AG04450 (cell line): ENCODE measurements at regions not wholly inside any gene's neighbourhood (a gene's known extent, or its start where the extent isn't known, plus 50 kb on each side); places are given as distances from the start of the nearest gene placed in this dataset.

Source experiments
- CTCF ChIA-PET: fragments of 300-600, 350-600 bp; formaldehyde crosslinking; extraction: SDS; loops from one replicate; lab custom pipeline; 2022; ENCODE audit warnings: antibody characterized with exemption, inconsistent platforms; lab: Charles Lee
- POLR2A ChIA-PET: fragments of 350-600 bp; formaldehyde crosslinking; extraction: SDS; loops from one replicate; lab custom pipeline; 2021; ENCODE audit warnings: antibody characterized with exemption, inconsistent platforms; lab: Yijun Ruan, JAX
- DNase-seq: peaks from one replicate; pipeline ENCODE4 v3.0.0-alpha.2; 2011; ENCODE audit warnings: low read depth, low spot score
- H3K27ac ChIP-seq: one replicate; pipeline ENCODE4 v1.5.1; 2012; ENCODE audit warnings: low read depth, low read length, control low read depth
- H3K27me3 ChIP-seq: one replicate; pipeline ENCODE4 v1.6.0; 2012; ENCODE audit warnings: low read length; ENCODE audit not compliant: control insufficient read depth, insufficient read depth
- H3K4me3 ChIP-seq: 2 replicates; pipeline ENCODE4 v1.5.1; 2011; ENCODE audit warnings: mild to moderate bottlenecking, low read depth, low read length, control low read depth
- H3K9me3 ChIP-seq: 2 replicates; pipeline ENCODE4 v1.5.1; 2012; ENCODE audit warnings: low read length; ENCODE audit not compliant: control insufficient read depth, insufficient read depth
- TF ChIP-seq, protein P1 (sequence below): IDR thresholded peaks from 2 replicates; pipeline ENCODE4 v1.5.1; 2011; ENCODE audit warnings: low read depth, low read length, control low read depth, inconsistent platforms

DNA sequence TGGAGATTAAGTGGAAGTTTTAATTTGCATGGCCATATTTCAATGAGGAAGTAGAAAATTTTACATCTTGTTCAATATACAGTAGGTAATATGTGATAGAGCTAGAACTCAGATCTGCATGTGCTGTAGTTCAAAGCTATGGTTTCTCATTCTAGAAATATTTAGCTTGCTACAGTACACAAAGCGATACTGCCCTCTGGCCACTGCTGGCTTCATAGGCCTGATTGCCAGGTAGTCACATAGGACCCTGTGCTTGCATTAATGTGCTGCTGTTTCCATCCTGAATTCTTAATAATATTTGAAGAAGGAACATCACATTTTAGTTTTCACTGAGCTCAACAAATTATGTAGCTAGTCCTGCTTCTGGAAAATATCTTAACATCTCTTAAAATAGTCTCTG is 87.0 kb downstream of the PLSCR2 start:
- ChIA-PET CTCF (interaction anchor here (0.6 to 2.2 kb wide), 13 partner anchors 11 to 323 kb away, joined by 3 to 28 read pairs (median 3); no protein-coding TSS in a partner anchor), POLR2A (no interaction called here)
- Histone ChIP-seq H3K9me3 (no peaks in the 10 kb centered on the region), H3K27me3 (no peaks in the 10 kb centered on the region), H3K27ac (no peak overlapping the region), H3K4me3 (no peak overlapping the region)
- DNase-seq: no peak
- TF ChIP-seq, protein P1, sequence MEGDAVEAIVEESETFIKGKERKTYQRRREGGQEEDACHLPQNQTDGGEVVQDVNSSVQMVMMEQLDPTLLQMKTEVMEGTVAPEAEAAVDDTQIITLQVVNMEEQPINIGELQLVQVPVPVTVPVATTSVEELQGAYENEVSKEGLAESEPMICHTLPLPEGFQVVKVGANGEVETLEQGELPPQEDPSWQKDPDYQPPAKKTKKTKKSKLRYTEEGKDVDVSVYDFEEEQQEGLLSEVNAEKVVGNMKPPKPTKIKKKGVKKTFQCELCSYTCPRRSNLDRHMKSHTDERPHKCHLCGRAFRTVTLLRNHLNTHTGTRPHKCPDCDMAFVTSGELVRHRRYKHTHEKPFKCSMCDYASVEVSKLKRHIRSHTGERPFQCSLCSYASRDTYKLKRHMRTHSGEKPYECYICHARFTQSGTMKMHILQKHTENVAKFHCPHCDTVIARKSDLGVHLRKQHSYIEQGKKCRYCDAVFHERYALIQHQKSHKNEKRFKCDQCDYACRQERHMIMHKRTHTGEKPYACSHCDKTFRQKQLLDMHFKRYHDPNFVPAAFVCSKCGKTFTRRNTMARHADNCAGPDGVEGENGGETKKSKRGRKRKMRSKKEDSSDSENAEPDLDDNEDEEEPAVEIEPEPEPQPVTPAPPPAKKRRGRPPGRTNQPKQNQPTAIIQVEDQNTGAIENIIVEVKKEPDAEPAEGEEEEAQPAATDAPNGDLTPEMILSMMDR: peak; percentile 45

DNA sequence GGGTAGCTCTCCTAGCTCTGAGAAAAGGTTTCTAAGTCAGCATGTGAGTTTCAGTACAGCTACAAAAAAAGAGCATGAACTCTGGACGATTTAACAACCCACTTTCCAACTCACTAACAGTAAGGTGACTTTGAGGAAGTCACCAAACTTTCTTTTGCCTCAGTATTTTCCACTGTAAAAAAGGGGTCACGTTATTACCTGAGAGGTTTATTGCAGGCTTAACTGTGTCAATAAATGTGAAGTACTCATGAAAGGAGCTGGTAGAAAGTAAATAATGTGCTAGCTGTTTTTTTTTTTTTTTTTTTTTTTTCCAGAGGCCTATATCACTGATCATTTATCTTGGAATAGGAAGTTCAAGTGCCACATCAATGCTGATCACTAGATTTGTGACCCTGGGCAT is 89.3 kb downstream of the PLSCR2 start:
- ChIA-PET CTCF (no interaction called here), POLR2A (no interaction called here)
- TF ChIP-seq, protein P1: no peak
- H3K9me3 ChIP-seq: no peaks in the 10 kb centered on the region
- H3K4me3 ChIP-seq: no peak overlapping the region
- no peak for DNase-seq
- no peak overlapping the region for H3K27ac ChIP-seq
- no peaks in the 10 kb centered on the region for H3K27me3 ChIP-seq

DNA sequence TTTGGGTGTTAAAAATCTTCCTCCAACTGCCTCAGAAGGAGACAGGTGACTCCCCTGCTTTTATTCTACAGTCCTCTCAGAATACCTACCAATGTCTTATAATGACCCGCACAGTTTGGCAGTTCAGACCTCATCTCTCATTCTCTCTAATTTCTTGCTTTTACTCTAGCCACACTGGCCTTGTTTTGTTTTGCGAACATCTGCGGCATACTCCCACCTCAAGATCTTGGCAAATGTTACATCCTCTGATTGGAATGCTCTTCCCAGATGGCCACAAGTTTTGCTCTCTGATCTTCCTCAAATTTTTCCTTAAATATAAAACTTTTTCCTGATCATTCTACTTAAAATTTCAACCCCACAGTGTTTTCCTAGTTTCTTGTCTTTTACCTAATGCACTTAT is 94.1 kb downstream of the PLSCR2 start:
- no peaks in the 10 kb centered on the region for H3K9me3 ChIP-seq
- ChIA-PET POLR2A (no interaction called here), CTCF (interaction anchor here (1.7 kb wide), 1 partner anchor 48 kb away, joined by 4 read pairs; no protein-coding TSS in a partner anchor)
- H3K4me3 ChIP-seq: no peak overlapping the region
- TF ChIP-seq, protein P1: no peak
- no peak overlapping the region for H3K27ac ChIP-seq
- peak; percentile 13 for DNase-seq
- H3K27me3 ChIP-seq: no peaks in the 10 kb centered on the region

DNA sequence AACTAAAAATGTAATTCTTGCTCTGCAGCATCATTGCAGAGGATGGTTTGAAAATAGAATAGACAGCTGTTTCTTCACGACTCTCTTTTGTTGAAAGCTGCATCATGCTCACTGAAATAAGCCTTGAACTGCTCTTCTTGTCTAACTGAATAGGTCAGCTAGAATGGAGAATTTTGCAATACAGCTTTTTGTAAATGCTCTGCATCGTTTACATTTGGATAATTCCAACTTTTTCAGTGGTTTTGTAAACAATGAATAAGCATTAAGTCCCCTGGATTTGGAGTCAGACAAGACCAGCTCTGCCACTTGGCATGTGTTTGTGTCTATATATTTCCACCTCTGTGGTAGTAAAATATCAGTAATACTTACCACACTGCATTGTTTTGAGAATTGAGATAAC is 95.2 kb downstream of the PLSCR2 start:
- ChIA-PET POLR2A (interaction anchor here (1.5 kb wide), 1 partner anchor 16 kb away, joined by 8 read pairs; no protein-coding TSS in a partner anchor), CTCF (interaction anchor here (0.6 to 3.3 kb wide), 5 partner anchors 13 to 204 kb away, joined by 3 to 17 read pairs (median 4); no protein-coding TSS in a partner anchor)
- Histone ChIP-seq H3K27ac (no peak overlapping the region), H3K27me3 (no peaks in the 10 kb centered on the region), H3K9me3 (no peaks in the 10 kb centered on the region), H3K4me3 (no peak overlapping the region)
- peak; percentile 46 for DNase-seq
- TF ChIP-seq, protein P1: no peak

DNA sequence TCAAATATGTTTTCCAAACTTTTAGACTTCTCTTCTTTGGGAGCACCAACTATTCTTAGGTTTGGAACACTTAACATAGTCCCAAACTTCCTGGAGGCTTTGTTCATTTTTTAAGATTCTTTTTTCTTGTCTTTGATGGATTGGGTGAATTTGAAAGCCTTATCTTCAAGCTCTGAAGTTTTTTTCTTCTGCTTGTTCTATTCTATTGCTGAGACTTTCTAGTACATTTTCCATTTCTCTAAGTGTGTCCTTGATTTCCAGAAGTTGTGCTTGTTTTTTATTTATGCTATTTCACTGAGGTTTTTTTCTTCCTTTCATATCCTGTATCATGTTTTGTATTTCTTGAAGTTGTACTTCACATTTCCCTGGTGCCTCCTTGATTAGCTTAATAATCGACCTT is 97.5 kb downstream of the PLSCR2 start:
- Histone ChIP-seq H3K27ac (no peak overlapping the region), H3K27me3 (no peaks in the 10 kb centered on the region), H3K4me3 (no peak overlapping the region), H3K9me3 (no peaks in the 10 kb centered on the region)
- DNase-seq: no peak
- CTCF ChIA-PET: interaction anchor here (0.9 to 3.3 kb wide), 3 partner anchors 11 to 183 kb away, joined by 3 to 17 read pairs (median 5); no protein-coding TSS in a partner anchor
- POLR2A ChIA-PET: no interaction called here
- TF ChIP-seq, protein P1: no peak
